IMR-90 (cell line): ENCODE measurements at regions not wholly inside any gene's neighbourhood (a gene's known extent, or its start where the extent isn't known, plus 50 kb on each side); places are given as distances from the start of the nearest gene placed in this dataset.

ENCODE experiments used
- ATAC-seq: fragments of 200-7000 bp; cut with Tn5 transposase; 2 replicates; pipeline ENCODE4 v1.9.1; 2020; ENCODE audit warnings: low read depth, mild to moderate bottlenecking, moderate library complexity
- BruUV-seq: library from RNA; stranded (reverse); fragments of 400-500 nt; replicated peaks from 2 replicates; lab custom pipeline; 2021; lab: Mats Ljungman, UMichigan
- CTCF ChIA-PET: fragments of 300-600 bp; formaldehyde crosslinking; extraction: SDS; loops from one replicate; lab custom pipeline; 2021; ENCODE audit warnings: antibody characterized with exemption; lab: Yijun Ruan, JAX
- POLR2A ChIA-PET: fragments of 300-600 bp; sonication (Branson Sonifier 250); formaldehyde crosslinking; loops from one replicate; lab custom pipeline; 2022; ENCODE audit warnings: antibody characterized with exemption; ENCODE audit not compliant: unreplicated experiment; lab: Charles Lee
- DNase-seq: peaks from one replicate; pipeline ENCODE4 v3.0.0; 2013
- H2AFZ ChIP-seq: replicated peaks from 2 replicates; pipeline ENCODE3; 2013; ENCODE audit warnings: low read length, mild to moderate bottlenecking; ENCODE audit not compliant: poor library complexity
- H2AK5ac ChIP-seq: 2 replicates; pipeline ENCODE4 v1.6.1; 2013; ENCODE audit warnings: low read depth, low read length, inconsistent platforms
- H2AK9ac ChIP-seq: replicated peaks from 2 replicates; pipeline ENCODE3; 2013; ENCODE audit warnings: mild to moderate bottlenecking, low read depth, low read length, moderate library complexity; ENCODE audit not compliant: poor library complexity
- H2BK120ac ChIP-seq: 2 replicates; pipeline ENCODE4 v1.6.1; 2013; ENCODE audit warnings: low read depth, low read length, inconsistent platforms
- H2BK15ac ChIP-seq: 3 replicates; pipeline ENCODE4 v1.6.1; 2013; ENCODE audit warnings: low read depth, low read length, inconsistent platforms
- H2BK20ac ChIP-seq: 2 replicates; pipeline ENCODE4 v1.6.1; 2013; ENCODE audit warnings: low read depth, mild to moderate bottlenecking, inconsistent platforms, low read length, moderate library complexity
- H2BK5ac ChIP-seq: 2 replicates; pipeline ENCODE4 v1.6.1; 2013; ENCODE audit warnings: mild to moderate bottlenecking, low read depth, low read length, inconsistent platforms; ENCODE audit not compliant: poor library complexity, severe bottlenecking
- H3K14ac ChIP-seq: replicated peaks from 2 replicates; pipeline ENCODE4 v1.6.1; 2013; ENCODE audit warnings: low read depth, low read length, inconsistent platforms
- H3K18ac ChIP-seq: 2 replicates; pipeline ENCODE4 v1.6.1; 2013; ENCODE audit warnings: low read depth, low read length, control low read depth
- H3K23ac ChIP-seq: 2 replicates; pipeline ENCODE4 v1.6.1; 2013; ENCODE audit warnings: low read depth, low read length, inconsistent platforms
- H3K27ac ChIP-seq: 2 replicates; pipeline ENCODE4 v1.5.1; 2013; ENCODE audit warnings: mild to moderate bottlenecking, control low read depth, low read length; ENCODE audit not compliant: insufficient read depth
- H3K27me3 ChIP-seq: 2 replicates; pipeline ENCODE4 v1.6.1; 2013; ENCODE audit warnings: low read length; ENCODE audit not compliant: control insufficient read depth, insufficient read depth
- H3K36me3 ChIP-seq: 2 replicates; pipeline ENCODE4 v1.6.1; 2013; ENCODE audit warnings: low read length, mixed read lengths; ENCODE audit not compliant: control insufficient read depth, insufficient read depth
- H3K4ac ChIP-seq: 2 replicates; pipeline ENCODE4 v1.6.1; 2013; ENCODE audit warnings: low read depth, low read length, inconsistent platforms
- H3K4me1 ChIP-seq: 2 replicates; pipeline ENCODE4 v1.6.1; 2013; ENCODE audit warnings: low read length, mixed read lengths; ENCODE audit not compliant: control insufficient read depth, insufficient read depth
- H3K4me2 ChIP-seq: 2 replicates; pipeline ENCODE4 v1.6.1; 2013; ENCODE audit warnings: low read depth, mild to moderate bottlenecking, control low read depth, low read length, moderate library complexity
- H3K4me3 ChIP-seq: 2 replicates; pipeline ENCODE4 v1.5.1; 2013; ENCODE audit warnings: low read depth, mild to moderate bottlenecking, control low read depth, low read length, moderate library complexity; ENCODE audit not compliant: insufficient read depth
- H3K56ac ChIP-seq: 2 replicates; pipeline ENCODE4 v1.6.1; 2013; ENCODE audit warnings: low read length, inconsistent platforms; ENCODE audit not compliant: insufficient read depth; ENCODE audit errors: extremely low read depth
- H3K79me1 ChIP-seq, 2 experiments: 2 replicates each; pipeline ENCODE4 v1.6.1; 2013; ENCODE audit warnings: low read length in 2 of 2, inconsistent platforms in 1 of 2, low read depth in 1 of 2
- H3K9ac ChIP-seq: 2 replicates; pipeline ENCODE4 v1.6.1; 2013; ENCODE audit warnings: low read depth, low read length, control low read depth
- H3K9me1 ChIP-seq: 2 replicates; pipeline ENCODE4 v1.6.1; 2013; ENCODE audit warnings: low read length, inconsistent platforms; ENCODE audit not compliant: insufficient read depth
- H3K9me3 ChIP-seq: 2 replicates; pipeline ENCODE4 v1.6.1; 2013; ENCODE audit warnings: low read length; ENCODE audit not compliant: control insufficient read depth, insufficient read depth
- H4K20me1 ChIP-seq: 2 replicates; pipeline ENCODE4 v1.6.1; 2013; ENCODE audit warnings: low read length, inconsistent platforms; ENCODE audit not compliant: insufficient read depth
- H4K5ac ChIP-seq: 2 replicates; pipeline ENCODE4 v1.6.1; 2013; ENCODE audit warnings: mild to moderate bottlenecking, low read depth, low read length, control low read depth
- H4K8ac ChIP-seq, 2 experiments: 2 replicates each; pipeline ENCODE4 v1.6.1; 2013; ENCODE audit warnings: low read depth in 2 of 2, low read length in 2 of 2, control low read depth in 1 of 2, inconsistent platforms in 1 of 2
- H4K91ac ChIP-seq: 2 replicates; pipeline ENCODE4 v1.6.1; 2013; ENCODE audit warnings: low read depth, low read length, inconsistent platforms; ENCODE audit not compliant: insufficient read depth
- CTCF ChIP-seq: conservative IDR thresholded peaks from 2 replicates; pipeline ENCODE4 v1.5.1; 2012; ENCODE audit warnings: mild to moderate bottlenecking, low read depth, low read length, improper control_type of control experiment
- MAFK ChIP-seq: IDR thresholded peaks from 2 replicates; pipeline ENCODE4 v1.6.1; 2012; ENCODE audit warnings: low read depth, low read length, improper control_type of control experiment
- NFE2L2 ChIP-seq: fragments of 150-350 bp; IDR thresholded peaks from 2 replicates; pipeline ENCODE4 v1.6.1; 2016; ENCODE audit warnings: low read depth, mild to moderate bottlenecking, low read length
- WGBS, 2 experiments: methylation state at CpG; one replicate each; pipeline versions ENCODE4 v1.1.5 to v1.1.7; 2013; ENCODE audit warnings: missing lambda C conversion rate in 2 of 2; ENCODE audit not compliant: insufficient read length in 1 of 2; ENCODE audit errors: extremely low coverage in 2 of 2; 5-methylcytosine and 5-hydroxymethylcytosine counted together
- dilution Hi-C: fragments of 300-500 bp; cut with HindIII; formaldehyde crosslinking; loops from one replicate; pipeline ENCODE4 v1.14.3; 2018; ENCODE audit warnings: low sequenced_read_pairs; ENCODE audit not compliant: unreplicated experiment
- in situ Hi-C: fragments of 300-500 bp; cut with MboI; formaldehyde crosslinking; loops from 3 replicates; pipeline ENCODE4 v1.14.3; 2019; ENCODE audit warnings: low sequenced_read_pairs, inconsistent platforms, mixed read lengths
- intact Hi-C: fragments of 100-400 bp; cut with micrococcal nuclease; formaldehyde crosslinking; loops from 2 replicates; pipeline ENCODE4 v1.10.0; 2022

DNA sequence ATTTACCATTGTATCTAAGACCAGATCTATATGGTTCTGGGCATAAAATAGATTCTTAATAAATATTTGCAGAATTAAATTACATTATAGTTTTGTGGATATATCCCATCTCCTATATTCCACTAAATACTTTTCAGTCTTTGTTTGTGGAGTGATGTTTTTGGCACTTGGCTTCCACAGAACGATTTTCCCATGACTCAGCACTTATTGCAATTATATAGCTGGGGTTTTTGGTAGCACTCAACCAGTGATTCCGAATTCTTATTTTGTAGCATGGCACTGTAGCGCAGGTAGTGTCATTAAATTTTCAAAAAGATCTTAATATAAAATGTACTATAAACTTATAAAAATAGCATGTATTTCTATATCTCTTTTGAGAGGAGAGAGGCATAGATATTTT is 221.2 kb downstream of the TRPC6 start:
- Histone ChIP-seq H3K4me3 (no peak overlapping the region), H3K36me3 (no peaks in the 10 kb centered on the region), H3K27ac (no peak overlapping the region), H3K4ac (no peak overlapping the region), H3K4me1 (no peaks in the 10 kb centered on the region), H2BK20ac (no peak overlapping the region), H3K14ac (no peak overlapping the region), H3K56ac (no peak overlapping the region), H3K23ac (no peak overlapping the region), H3K18ac (no peak overlapping the region), H4K20me1 (no peaks in the 10 kb centered on the region), H4K91ac (no peak overlapping the region), H4K8ac (no peak overlapping the region), H2BK5ac (no peak overlapping the region), H3K9me1 (no peaks in the 10 kb centered on the region), H3K9me3 (no peaks in the 10 kb centered on the region), H2AFZ (no peak overlapping the region), H3K4me2 (no peak overlapping the region), H3K9ac (no peak overlapping the region), H4K5ac (no peak overlapping the region), H2BK120ac (no peak overlapping the region), H2AK5ac (no peak overlapping the region), H2AK9ac (no peak overlapping the region), H2BK15ac (no peak overlapping the region), H3K27me3 (no peaks in the 10 kb centered on the region), H3K79me1 (no peaks in the 10 kb centered on the region)
- POLR2A ChIA-PET, result no interaction called here
- no CpG with 5 or more reads among the region's 3 CpGs for WGBS, 2 experiments
- CTCF ChIA-PET, result no interaction called here
- intact Hi-C loops (no loop called here), dilution Hi-C loops (no loop called here), in situ Hi-C loops (no loop called here)
- ATAC-seq, result no peak
- TF ChIP-seq MAFK (peak; percentile 96), CTCF (no peak), NFE2L2 (peak; percentile 90)
- BruUV-seq, result no TSS peak
- DNase-seq, result no peak
